Ammon's horn (tissue), 1 donor: ENCODE measurements at regions not wholly inside any gene's neighbourhood (a gene's known extent, or its start where the extent isn't known, plus 50 kb on each side); places are given as distances from the start of the nearest gene placed in this dataset.
"Not testable (repeated sequence)": the region's sequence is repeated elsewhere in the genome, so short reads cannot be mapped to it uniquely, and the experiment has no call there.

ENCODE experiments used
- DNase-seq: peaks from one replicate; pipeline ENCODE4 v3.0.0-alpha.2; 2016; ENCODE audit warnings: low spot score

- DNase-seq: no peak
These were observed 108.1 kb downstream of the ZFAND4 start for GRCh38 chr10:45564303-45564959.

- DNase-seq: no peak
These were observed 110.6 kb downstream of the ZFAND4 start for GRCh38 chr10:45561952-45562351.

GRCh38 chr10:45560262-45560661 is 112.3 kb downstream of the ZFAND4 start:
- no peak for DNase-seq

GRCh38 chr10:45558425-45558824 is 114.1 kb downstream of the ZFAND4 start:
- DNase-seq: no peak

- DNase-seq: peak; percentile 34
These were observed 115.2 kb downstream of the ZFAND4 start for GRCh38 chr10:45557275-45557905.

GRCh38 chr10:45555795-45556194 is 116.8 kb downstream of the ZFAND4 start:
- no peak for DNase-seq

- DNase-seq: not testable (repeated sequence)
These were observed 117.2 kb downstream of the ZFAND4 start for GRCh38 chr10:45555332-45555731.

GRCh38 chr10:45553613-45554012 is 119.0 kb downstream of the ZFAND4 start:
- no peak for DNase-seq

- DNase-seq: no peak
These were observed 119.4 kb downstream of the ZFAND4 start for GRCh38 chr10:45553155-45553554.

- DNase-seq: no peak
These were observed 120.1 kb downstream of the ZFAND4 start for GRCh38 chr10:45552476-45552875.

GRCh38 chr10:45550903-45551786 is 121.4 kb downstream of the ZFAND4 start:
- no peak for DNase-seq

- DNase-seq: no peak
These were observed 124.5 kb downstream of the ZFAND4 start for GRCh38 chr10:45548068-45548467.

GRCh38 chr10:45547207-45547606 is 125.4 kb downstream of the ZFAND4 start:
- DNase-seq: no peak

- DNase-seq: no peak
These were observed 127.4 kb downstream of the ZFAND4 start for GRCh38 chr10:45545150-45545549.

GRCh38 chr10:45544191-45544590 is 128.4 kb downstream of the ZFAND4 start:
- DNase-seq: no peak

- DNase-seq: not testable (repeated sequence)
These were observed 131.5 kb downstream of the ZFAND4 start for GRCh38 chr10:45541032-45541431.

- DNase-seq: not testable (repeated sequence)
These were observed 132.0 kb downstream of the ZFAND4 start for GRCh38 chr10:45540589-45540988.

- not testable (repeated sequence) for DNase-seq
These were observed 133.0 kb downstream of the ZFAND4 start for GRCh38 chr10:45539569-45539968.

- DNase-seq: no peak
These were observed 138.0 kb downstream of the ZFAND4 start for GRCh38 chr10:45534572-45534971.

- DNase-seq: no peak
These were observed 140.1 kb downstream of the ZFAND4 start for GRCh38 chr10:45532480-45532879.

GRCh38 chr10:45526309-45526905 is 146.2 kb downstream of the ZFAND4 start:
- DNase-seq: no peak

GRCh38 chr10:45520476-45520875 is 146.5 kb downstream of the ALOX5 start:
- no peak for DNase-seq
